K562 (cell line): ENCODE measurements at regions not wholly inside any gene's neighbourhood (a gene's known extent, or its start where the extent isn't known, plus 50 kb on each side); places are given as distances from the start of the nearest gene placed in this dataset.

Source experiments
- SRSF9 ChIP-seq: fragments of 200-400 bp; formaldehyde crosslinking; IDR thresholded peaks from 2 replicates; pipeline ENCODE4 v1.6.1; 2017; ENCODE audit warnings: low read depth, low read length, borderline replicate concordance
- ZFX ChIP-seq: sonication (generic); formaldehyde crosslinking; IDR thresholded peaks from 2 replicates; pipeline ENCODE4 v1.8.0; 2022; ENCODE audit warnings: mild to moderate bottlenecking, missing genetic modification reagents, moderate library complexity

DNA sequence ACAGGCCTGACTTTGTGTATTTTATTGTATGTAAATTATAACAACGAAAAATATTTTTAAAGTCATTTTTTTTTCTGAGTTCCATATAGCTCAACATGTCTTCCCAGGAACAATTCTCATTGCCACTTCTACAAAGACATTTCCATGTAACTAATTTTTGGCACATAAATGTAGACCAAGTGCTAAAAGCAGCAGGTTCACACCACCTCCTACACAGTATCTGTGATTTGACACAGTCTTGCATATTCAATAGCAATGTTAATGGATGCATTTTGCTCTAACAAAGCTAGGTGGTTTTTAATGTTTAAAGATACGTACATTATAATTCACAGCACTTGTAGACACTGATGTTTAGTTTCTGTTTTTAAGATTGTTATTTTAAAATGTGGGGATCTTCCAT, 346.5 kb downstream of the GPAM start:
- no peak for TF ChIP-seq ZFX (CRISPR knock-in tag)
- TF ChIP-seq SRSF9, result no peak
